ENCODE measurements at regions not wholly inside any gene's neighbourhood (a gene's known extent, or its start where the extent isn't known, plus 50 kb on each side); places are given as distances from the start of the nearest gene placed in this dataset.

DNA sequence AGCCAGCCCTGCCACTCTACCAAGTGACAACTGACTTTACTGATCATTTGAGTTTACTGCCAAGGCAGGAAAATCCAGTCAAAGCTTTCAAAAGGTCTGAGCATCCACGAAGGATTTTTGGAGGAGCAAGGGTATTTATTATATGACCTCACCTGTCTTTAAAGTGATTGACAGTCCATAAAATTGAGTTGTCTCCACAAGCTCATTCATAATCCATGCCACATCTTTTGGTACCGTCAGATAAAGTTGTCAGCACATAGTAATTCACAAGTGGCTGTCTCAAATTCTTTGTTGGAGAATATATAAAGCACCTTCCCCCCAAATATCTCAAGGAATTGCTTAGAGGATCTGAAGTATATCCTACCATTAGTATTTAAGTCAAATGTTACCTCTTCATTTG is 240.5 kb downstream of the METTL4 start:
- TF ChIP-seq, protein P1, sequence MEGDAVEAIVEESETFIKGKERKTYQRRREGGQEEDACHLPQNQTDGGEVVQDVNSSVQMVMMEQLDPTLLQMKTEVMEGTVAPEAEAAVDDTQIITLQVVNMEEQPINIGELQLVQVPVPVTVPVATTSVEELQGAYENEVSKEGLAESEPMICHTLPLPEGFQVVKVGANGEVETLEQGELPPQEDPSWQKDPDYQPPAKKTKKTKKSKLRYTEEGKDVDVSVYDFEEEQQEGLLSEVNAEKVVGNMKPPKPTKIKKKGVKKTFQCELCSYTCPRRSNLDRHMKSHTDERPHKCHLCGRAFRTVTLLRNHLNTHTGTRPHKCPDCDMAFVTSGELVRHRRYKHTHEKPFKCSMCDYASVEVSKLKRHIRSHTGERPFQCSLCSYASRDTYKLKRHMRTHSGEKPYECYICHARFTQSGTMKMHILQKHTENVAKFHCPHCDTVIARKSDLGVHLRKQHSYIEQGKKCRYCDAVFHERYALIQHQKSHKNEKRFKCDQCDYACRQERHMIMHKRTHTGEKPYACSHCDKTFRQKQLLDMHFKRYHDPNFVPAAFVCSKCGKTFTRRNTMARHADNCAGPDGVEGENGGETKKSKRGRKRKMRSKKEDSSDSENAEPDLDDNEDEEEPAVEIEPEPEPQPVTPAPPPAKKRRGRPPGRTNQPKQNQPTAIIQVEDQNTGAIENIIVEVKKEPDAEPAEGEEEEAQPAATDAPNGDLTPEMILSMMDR (IDR thresholded peaks at IDR 0.05; ENCODE audit: low read depth, low read length) = no peak
- no peak for TF ChIP-seq EZH2phosphoT487 (IDR thresholded peaks at IDR 0.05; ENCODE audit: low read depth)

All from OCI-LY3 (cell line).